Skin epidermis (tissue), 12 donors: ENCODE measurements at regions not wholly inside any gene's neighbourhood (a gene's known extent, or its start where the extent isn't known, plus 50 kb on each side); places are given as distances from the start of the nearest gene placed in this dataset.
"Not testable (repeated sequence)": the region's sequence is repeated elsewhere in the genome, so short reads cannot be mapped to it uniquely, and the experiment has no call there.

ENCODE experiments used
- H3K27ac ChIP-seq, 21 experiments: fragments of 200-600 bp; sonication (generic) in 11 of 21; one replicate each; pipeline ENCODE4 v1.5.0; 2020; ENCODE audit warnings: mild to moderate bottlenecking in 3 of 21, inconsistent platforms in 2 of 21, moderate library complexity in 2 of 21
- H3K4me3 ChIP-seq, 7 experiments: fragments of 200-600 bp; sonication (generic) in 2 of 7; one replicate each; pipeline ENCODE4 v1.5.0; 2020; ENCODE audit warnings: inconsistent platforms in 2 of 7, mild to moderate bottlenecking in 2 of 7, moderate library complexity in 1 of 7

- H3K27ac ChIP-seq, H3K4me3 ChIP-seq: not testable (repeated sequence)
Observed at GRCh38 chr6:27172524-27173231, 74.8 kb upstream of the PRSS16 start.

GRCh38 chr6:27173232-27173601 lies 74.3 kb upstream of the PRSS16 start:
- H3K4me3 ChIP-seq, H3K27ac ChIP-seq: not testable (repeated sequence)

- no peak overlapping the region for H3K27ac ChIP-seq
- no peak overlapping the region for H3K4me3 ChIP-seq
Observed at GRCh38 chr6:27174958-27175357, 72.5 kb upstream of the PRSS16 start.

GRCh38 chr6:27176096-27176495 lies 71.4 kb upstream of the PRSS16 start:
- peak overlapping the region in 1 of 7 experiments; percentile 72 for H3K4me3 ChIP-seq
- H3K27ac ChIP-seq, result no peak overlapping the region

DNA sequence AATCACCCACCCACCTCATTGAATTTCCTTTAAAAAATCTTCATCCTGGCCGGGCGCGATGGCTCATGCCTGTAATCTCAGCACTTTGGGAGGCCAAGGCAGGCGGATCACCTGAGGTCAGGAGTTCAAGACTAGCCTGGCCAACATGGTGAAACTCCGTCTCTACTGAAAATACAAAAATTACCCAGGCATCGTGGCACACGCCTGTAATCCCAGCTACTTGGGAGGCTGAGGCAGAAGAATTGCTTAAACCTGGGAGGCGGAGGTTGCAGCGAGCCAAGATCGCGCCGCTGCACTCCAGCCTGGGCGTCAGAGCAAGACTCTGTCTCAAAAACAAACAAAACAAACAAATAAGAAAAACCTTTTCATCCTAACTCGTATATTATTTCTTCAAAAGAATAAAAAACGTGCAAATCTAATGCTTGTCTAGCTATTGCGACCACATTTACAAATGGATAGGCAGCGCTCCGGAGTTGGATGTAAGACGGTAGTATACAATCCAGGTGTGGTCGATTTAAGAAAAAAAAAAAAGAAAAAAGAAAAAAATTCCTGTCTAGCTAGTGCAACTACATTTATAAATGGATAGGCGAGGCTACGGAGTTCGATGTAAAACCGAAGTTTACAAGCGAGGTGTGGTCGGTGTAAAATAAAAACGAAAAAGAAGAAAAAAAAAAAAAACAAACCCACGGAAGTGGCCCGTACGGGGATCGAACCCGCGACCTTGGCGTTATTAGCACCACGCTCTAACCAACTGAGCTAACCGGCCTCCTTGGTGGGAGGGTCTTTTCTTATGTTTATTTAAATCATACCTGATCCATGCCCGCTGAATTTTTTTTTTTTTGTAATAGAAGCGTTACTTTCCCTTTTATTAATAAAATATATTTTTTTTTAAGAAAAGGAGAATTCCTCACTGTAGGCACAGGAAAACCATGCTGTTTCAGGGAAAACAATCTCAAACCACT lies 70.7 kb upstream of the PRSS16 start:
- Histone ChIP-seq H3K27ac (peak overlapping the region in 20 of 21 experiments; percentile 21 to 86 (median 78)), H3K4me3 (peak overlapping the region; percentile 72 to 98 (median 94))

GRCh38 chr6:27177485-27178406 lies 69.8 kb upstream of the PRSS16 start:
- H3K4me3 ChIP-seq, result peak overlapping the region; percentile 72 to 98 (median 94)
- peak overlapping the region in 20 of 21 experiments; percentile 21 to 86 (median 78) for H3K27ac ChIP-seq

DNA sequence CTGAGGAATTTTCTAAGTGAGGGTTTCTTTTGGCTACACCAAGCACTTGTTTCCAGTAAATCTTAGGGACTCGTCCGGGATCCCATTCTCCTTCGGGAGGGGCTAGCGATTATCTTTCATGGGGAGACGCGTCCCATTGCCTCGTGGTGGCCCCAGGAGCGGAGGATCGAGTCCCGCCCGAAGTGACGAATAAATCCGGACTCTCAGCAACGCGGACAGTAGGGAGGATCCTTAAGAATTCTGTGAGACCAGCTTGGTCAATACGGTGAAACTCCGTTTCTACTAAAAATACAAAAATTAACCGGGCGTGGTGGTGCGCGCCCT lies 69.1 kb upstream of the PRSS16 start:
- Histone ChIP-seq H3K4me3 (peak overlapping the region; percentile 72 to 98 (median 94)), H3K27ac (peak overlapping the region in 15 of 21 experiments; percentile 21 to 86 (median 79))

DNA sequence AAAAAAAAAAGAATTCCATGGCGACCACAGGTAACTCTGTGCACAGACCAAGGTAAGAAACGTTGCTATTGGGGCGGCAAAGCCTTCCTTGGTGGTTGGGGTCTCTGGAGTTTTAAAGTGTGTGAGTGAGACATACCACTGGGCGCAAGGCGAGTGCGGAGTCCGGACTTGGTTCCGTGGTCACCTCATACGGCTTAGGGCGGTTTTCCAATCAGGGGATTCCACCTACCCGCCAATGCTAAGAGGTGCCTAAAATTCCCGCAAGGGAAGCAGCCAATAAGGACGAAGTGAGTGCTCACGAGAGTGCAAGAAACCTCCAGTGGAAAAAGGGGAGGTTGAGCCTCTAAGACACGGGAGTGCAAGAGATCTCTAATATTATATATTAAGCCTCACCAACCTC lies 68.6 kb upstream of the PRSS16 start:
- Histone ChIP-seq H3K27ac (no peak overlapping the region), H3K4me3 (peak overlapping the region; percentile 72 to 98 (median 94))

- H3K27ac ChIP-seq, result no peak overlapping the region
- H3K4me3 ChIP-seq, result no peak overlapping the region
Observed at GRCh38 chr6:27183060-27183832, 64.3 kb upstream of the PRSS16 start.

DNA sequence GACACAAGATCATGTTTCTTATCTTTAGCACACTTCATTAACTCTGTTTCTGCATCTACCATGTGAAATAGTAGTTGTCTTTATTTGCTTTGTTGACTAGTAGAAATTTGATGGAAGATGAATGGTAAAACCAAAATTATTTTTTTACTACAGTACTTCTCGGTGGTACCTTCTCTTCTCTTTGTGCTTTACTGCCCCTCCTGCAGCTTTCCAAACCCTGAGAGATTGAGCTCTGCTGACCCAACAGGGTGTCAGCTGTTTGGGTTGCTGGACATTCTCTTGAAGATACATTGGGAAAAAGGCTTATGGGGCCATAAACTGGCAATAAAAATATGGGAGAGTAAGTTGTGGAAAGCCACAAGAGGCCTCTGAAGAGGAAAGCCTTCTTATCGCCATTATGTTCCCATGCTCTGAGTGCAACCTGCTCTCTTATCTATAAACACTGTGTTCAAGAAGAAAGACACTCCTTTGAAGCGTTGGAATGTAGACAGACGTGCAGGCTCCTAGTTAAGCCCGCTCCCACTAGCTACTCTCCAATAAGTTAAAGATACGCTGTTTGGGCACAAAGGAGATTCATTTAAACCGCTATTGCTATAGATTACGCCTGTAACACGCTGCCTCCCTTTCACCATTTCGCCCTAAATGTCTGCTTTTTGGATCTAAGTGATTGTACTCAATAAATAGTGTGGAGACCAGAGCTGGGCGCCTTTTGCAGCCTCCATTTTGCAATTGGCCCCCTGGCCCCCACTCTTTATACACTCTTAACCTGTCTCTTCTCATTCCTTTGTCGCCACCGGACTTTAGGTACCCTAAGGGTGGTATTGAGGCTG lies 60.1 kb upstream of the PRSS16 start:
- H3K27ac ChIP-seq, result peak overlapping the region in 14 of 21 experiments; percentile 3 to 79 (median 64)
- H3K4me3 ChIP-seq, result peak overlapping the region; percentile 49 to 76 (median 60)

- H3K4me3 ChIP-seq, result peak overlapping the region; percentile 49 to 76 (median 60)
- peak overlapping the region in 17 of 21 experiments; percentile 13 to 79 (median 63) for H3K27ac ChIP-seq
Observed at GRCh38 chr6:27188061-27188884, 59.2 kb upstream of the PRSS16 start.

- peak overlapping the region in 15 of 21 experiments; percentile 13 to 79 (median 61) for H3K27ac ChIP-seq
- peak overlapping the region; percentile 49 to 76 (median 60) for H3K4me3 ChIP-seq
Observed at GRCh38 chr6:27188885-27189418, 58.5 kb upstream of the PRSS16 start.

GRCh38 chr6:27190126-27190525 lies 57.4 kb upstream of the PRSS16 start:
- H3K4me3 ChIP-seq, result no peak overlapping the region
- H3K27ac ChIP-seq, result no peak overlapping the region

- H3K27ac ChIP-seq, H3K4me3 ChIP-seq: not testable (repeated sequence)
Observed at GRCh38 chr6:27194453-27194852, 53.0 kb upstream of the PRSS16 start.

DNA sequence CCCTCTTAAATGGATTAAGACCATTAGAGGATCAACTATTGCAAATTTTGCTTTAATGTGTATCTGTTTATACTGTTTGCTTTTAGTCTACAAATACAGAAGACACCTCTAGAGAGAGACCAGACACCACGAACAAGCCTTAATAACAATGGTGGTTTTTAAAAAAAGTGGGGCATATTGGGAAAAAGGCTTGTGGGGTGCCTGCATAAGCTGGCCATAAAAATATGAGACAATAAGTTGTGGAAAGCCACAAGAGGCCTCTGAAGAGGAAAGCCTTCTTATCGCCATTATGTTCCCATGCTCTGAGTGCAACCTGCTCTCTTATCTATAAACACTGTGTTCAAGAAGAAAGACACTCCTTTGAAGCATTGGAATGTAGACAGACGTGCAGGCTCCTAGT lies 52.0 kb upstream of the PRSS16 start:
- not testable (repeated sequence) for H3K4me3 ChIP-seq, H3K27ac ChIP-seq
